H9 (cell line): ENCODE measurements at regions not wholly inside any gene's neighbourhood (a gene's known extent, or its start where the extent isn't known, plus 50 kb on each side); places are given as distances from the start of the nearest gene placed in this dataset.
"Not testable (repeated sequence)": the region's sequence is repeated elsewhere in the genome, so short reads cannot be mapped to it uniquely, and the experiment has no call there.

ENCODE experiments used
- DNase-seq: peaks from one replicate; pipeline ENCODE4 v3.0.0-alpha.2; 2017
- H2AFZ ChIP-seq: one replicate; pipeline ENCODE4 v1.6.1; 2013; ENCODE audit warnings: mild to moderate bottlenecking, low read length, control low read depth, moderate library complexity
- H2AK5ac ChIP-seq: 2 replicates; pipeline ENCODE4 v1.6.1; 2013; ENCODE audit warnings: low read length, control low read depth, mixed read lengths; ENCODE audit not compliant: insufficient read length
- H2BK120ac ChIP-seq: one replicate; pipeline ENCODE4 v1.6.1; 2013; ENCODE audit warnings: low read depth, mild to moderate bottlenecking, low read length, control low read depth, inconsistent platforms; ENCODE audit not compliant: poor library complexity, severe bottlenecking
- H2BK12ac ChIP-seq: 2 replicates; pipeline ENCODE4 v1.6.1; 2013; ENCODE audit warnings: low read length, control low read depth, mixed read lengths, low read depth; ENCODE audit not compliant: insufficient read length
- H2BK15ac ChIP-seq: 2 replicates; pipeline ENCODE4 v1.6.1; 2013; ENCODE audit warnings: low read depth, low read length, control low read depth
- H2BK20ac ChIP-seq: one replicate; pipeline ENCODE4 v1.6.1; 2013; ENCODE audit warnings: low read depth, mild to moderate bottlenecking, low read length, control low read depth, inconsistent platforms; ENCODE audit not compliant: poor library complexity, severe bottlenecking
- H2BK5ac ChIP-seq: 2 replicates; pipeline ENCODE4 v1.6.1; 2013; ENCODE audit warnings: low read length, control low read depth, mixed read lengths; ENCODE audit not compliant: insufficient read length
- H3K14ac ChIP-seq: 2 replicates; pipeline ENCODE4 v1.6.1; 2013; ENCODE audit warnings: low read length, control low read depth; ENCODE audit not compliant: insufficient read depth
- H3K18ac ChIP-seq: 2 replicates; pipeline ENCODE4 v1.6.1; 2013; ENCODE audit warnings: low read depth, mild to moderate bottlenecking, mixed read lengths, low read length, control low read depth; ENCODE audit not compliant: insufficient read length
- H3K23ac ChIP-seq: 2 replicates; pipeline ENCODE4 v1.6.1; 2013; ENCODE audit warnings: low read length, control low read depth, mixed read lengths, low read depth; ENCODE audit not compliant: insufficient read length
- H3K23me2 ChIP-seq: 2 replicates; pipeline ENCODE4 v1.6.1; 2013; ENCODE audit warnings: low read depth, mild to moderate bottlenecking, mixed read lengths, low read length, control low read depth; ENCODE audit not compliant: insufficient read length, poor library complexity, severe bottlenecking
- H3K27ac ChIP-seq: 2 replicates; pipeline ENCODE4 v1.5.1; 2013; ENCODE audit warnings: low read length, control low read depth, mixed read lengths, low read depth; ENCODE audit not compliant: insufficient read length
- H3K27me3 ChIP-seq: 2 replicates; pipeline ENCODE4 v1.6.1; 2013; ENCODE audit warnings: low read length, control low read depth, inconsistent platforms; ENCODE audit not compliant: insufficient read depth
- H3K4ac ChIP-seq: 2 replicates; pipeline ENCODE4 v1.6.1; 2013; ENCODE audit warnings: low read depth, mild to moderate bottlenecking, control low read depth, inconsistent platforms, low read length, moderate library complexity
- H3K4me1 ChIP-seq: 2 replicates; pipeline ENCODE4 v1.6.1; 2013; ENCODE audit warnings: low read length, control low read depth, inconsistent platforms; ENCODE audit not compliant: insufficient read depth
- H3K4me2 ChIP-seq: 2 replicates; pipeline ENCODE4 v1.6.1; 2013; ENCODE audit warnings: low read length, control low read depth, mixed read lengths; ENCODE audit not compliant: insufficient read length, insufficient read depth
- H3K56ac ChIP-seq: 2 replicates; pipeline ENCODE4 v1.6.1; 2013; ENCODE audit warnings: low read depth, mild to moderate bottlenecking, mixed read lengths, low read length, control low read depth; ENCODE audit not compliant: insufficient read length
- H3K79me1 ChIP-seq: 2 replicates; pipeline ENCODE4 v1.6.1; 2013; ENCODE audit warnings: low read depth, mild to moderate bottlenecking, moderate library complexity, low read length, control low read depth, inconsistent platforms; ENCODE audit not compliant: insufficient read depth, poor library complexity, severe bottlenecking
- H3K79me2 ChIP-seq: 2 replicates; pipeline ENCODE4 v1.6.1; 2013; ENCODE audit warnings: low read length, control low read depth, inconsistent platforms; ENCODE audit not compliant: insufficient read depth
- H3K9ac ChIP-seq: 2 replicates; pipeline ENCODE4 v1.6.1; 2013; ENCODE audit warnings: low read length, control low read depth, mixed read lengths; ENCODE audit not compliant: insufficient read length; ENCODE audit errors: extremely low read depth
- H3K9me3 ChIP-seq: one replicate; pipeline ENCODE4 v1.6.1; 2013; ENCODE audit warnings: low read depth, low read length, inconsistent platforms; ENCODE audit not compliant: control insufficient read depth
- H3T11ph ChIP-seq: one replicate; pipeline ENCODE4 v1.6.1; 2013; ENCODE audit warnings: mild to moderate bottlenecking, low read length, control low read depth, inconsistent platforms
- H4K20me1 ChIP-seq: one replicate; pipeline ENCODE4 v1.6.1; 2013; ENCODE audit not compliant: control insufficient read depth, insufficient read length, insufficient read depth
- H4K5ac ChIP-seq: 2 replicates; pipeline ENCODE4 v1.6.1; 2013; ENCODE audit warnings: low read depth, mild to moderate bottlenecking, mixed read lengths, low read length, control low read depth; ENCODE audit not compliant: insufficient read length
- H4K8ac ChIP-seq: replicated peaks from 2 replicates; pipeline ENCODE4 v1.6.1; 2013; ENCODE audit warnings: low read length, control low read depth, mixed read lengths, low read depth; ENCODE audit not compliant: insufficient read length
- H4K91ac ChIP-seq: 2 replicates; pipeline ENCODE4 v1.6.1; 2013; ENCODE audit warnings: low read depth, mild to moderate bottlenecking, moderate library complexity, mixed read lengths, low read length, control low read depth; ENCODE audit not compliant: insufficient read length
- H3K27ac Mint-ChIP-seq, 3 experiments: 2 replicates in 2 of 3; 3 replicates in 1 of 3; pipeline ENCODE4 v1.8.0; 2020 to 2021; ENCODE audit warnings: mixed read lengths in 3 of 3, mild to moderate bottlenecking in 1 of 3, moderate library complexity in 1 of 3
- H3K27me3 Mint-ChIP-seq: 2 replicates; pipeline ENCODE4 v1.8.0; 2021; ENCODE audit warnings: low read depth, mild to moderate bottlenecking, moderate library complexity, mixed read lengths
- H3K36me3 Mint-ChIP-seq, 3 experiments: 2 replicates in 2 of 3; 3 replicates in 1 of 3; pipeline ENCODE4 v1.8.0; 2020 to 2021; ENCODE audit warnings: low read depth in 3 of 3, mixed read lengths in 3 of 3; ENCODE audit not compliant: insufficient read depth in 1 of 3
- H3K4me1 Mint-ChIP-seq, 2 experiments: 2 replicates each; pipeline ENCODE4 v1.8.0; 2020; ENCODE audit warnings: mixed read lengths in 2 of 2
- H3K4me3 Mint-ChIP-seq, 2 experiments: 2 replicates in 1 of 2; 3 replicates in 1 of 2; pipeline ENCODE4 v1.8.0; 2020 to 2021; ENCODE audit warnings: mild to moderate bottlenecking in 2 of 2, mixed read lengths in 2 of 2, moderate library complexity in 1 of 2
- H3K9me3 Mint-ChIP-seq, 2 experiments: 2 replicates in 1 of 2; 3 replicates in 1 of 2; pipeline ENCODE4 v1.8.0; 2020; ENCODE audit warnings: mild to moderate bottlenecking in 2 of 2, mixed read lengths in 2 of 2, moderate library complexity in 1 of 2
- WGBS: extraction: QIAGEN DNeasy Blood & Tissue Kit; methylation state at CpG from one replicate; pipeline ENCODE4 v1.1.7; 2013; ENCODE audit warnings: missing lambda C conversion rate, low lambda C conversion rate, mixed read lengths; ENCODE audit not compliant: insufficient read length; ENCODE audit errors: extremely low coverage; 5-methylcytosine and 5-hydroxymethylcytosine counted together

DNA sequence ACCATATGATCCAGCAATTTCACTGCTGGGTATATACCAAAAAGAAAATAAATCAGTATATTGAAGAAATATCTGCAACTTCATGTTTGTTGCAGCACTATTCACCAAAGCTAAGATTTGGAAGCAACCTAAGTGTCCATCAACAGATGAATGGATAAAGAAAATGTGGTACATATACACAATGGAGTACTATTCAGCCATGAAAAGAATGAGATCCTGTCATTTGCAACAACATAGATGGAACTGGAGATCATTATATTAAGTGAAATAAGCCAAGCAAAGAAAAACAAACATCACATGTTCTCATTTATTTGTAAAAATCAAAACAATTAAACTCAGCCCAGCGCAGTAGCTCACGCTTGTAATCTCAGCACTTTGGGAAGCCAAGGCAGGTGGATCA is 184.4 kb upstream of the NR5A2 start:
- not testable (repeated sequence) for H3K27me3 Mint-ChIP-seq, H4K5ac ChIP-seq, H3K27me3 ChIP-seq, H2BK120ac ChIP-seq, H3K79me1 ChIP-seq, H3K14ac ChIP-seq, H3K18ac ChIP-seq, H4K8ac ChIP-seq, H3K4me3 Mint-ChIP-seq, DNase-seq, H2BK20ac ChIP-seq, H2AFZ ChIP-seq, H3K9me3 Mint-ChIP-seq, H3K9ac ChIP-seq, H3K23me2 ChIP-seq, H2BK5ac ChIP-seq, H3K27ac Mint-ChIP-seq, H4K20me1 ChIP-seq, H3K4ac ChIP-seq, H3K36me3 Mint-ChIP-seq, H3K79me2 ChIP-seq, H3K9me3 ChIP-seq, H2BK12ac ChIP-seq, H3K23ac ChIP-seq, H3K4me2 ChIP-seq, H3K4me1 ChIP-seq, H3K56ac ChIP-seq, H4K91ac ChIP-seq, H2BK15ac ChIP-seq, H3K27ac ChIP-seq, H2AK5ac ChIP-seq, H3T11ph ChIP-seq, H3K4me1 Mint-ChIP-seq
- no CpG with 5 or more reads among the region's 2 CpGs for WGBS
